ENCODE measurements at regions not wholly inside any gene's neighbourhood (a gene's known extent, or its start where the extent isn't known, plus 50 kb on each side); places are given as distances from the start of the nearest gene placed in this dataset.

DNA sequence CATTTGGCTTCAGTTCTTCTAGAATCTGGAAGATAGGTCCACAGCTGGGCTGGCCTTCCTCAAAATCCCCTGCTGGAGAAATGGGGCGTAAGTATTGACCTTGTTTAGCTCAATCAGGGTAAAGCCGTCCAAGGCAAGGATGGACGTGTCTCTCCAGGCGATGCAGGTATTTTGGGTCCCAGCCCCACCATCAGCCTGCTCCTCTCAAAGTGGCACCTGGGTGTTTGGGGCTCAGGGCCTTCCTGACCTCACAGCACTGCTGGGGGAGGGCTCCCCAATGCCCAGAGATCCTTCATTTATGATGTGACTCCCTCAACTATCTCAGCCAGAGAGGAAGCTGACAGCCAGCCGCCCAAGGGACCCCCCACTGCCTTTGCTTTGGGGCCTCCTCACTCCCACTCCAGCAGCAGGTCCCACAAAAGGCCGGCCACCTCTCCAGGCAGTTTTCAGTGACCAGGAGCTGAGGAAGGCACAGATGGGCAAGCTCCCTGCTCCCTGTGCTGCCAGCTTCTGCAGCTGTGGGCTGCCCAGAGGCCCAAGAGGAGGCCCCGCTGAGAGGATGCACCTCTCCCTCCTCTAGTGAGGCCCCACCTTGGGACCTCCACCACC is 140.0 kb upstream of the TCERG1L start:
- no peak for DNase-seq (ENCODE audit: low spot score)
- H3K4me3 ChIP-seq, result no peak overlapping the region
- no peaks in the 10 kb centered on the region for H3K9me3 ChIP-seq
- intact Hi-C loops (cut with DNase I), result no loop called here
- H3K36me3 ChIP-seq, result no peaks in the 10 kb centered on the region
- no peaks in the 10 kb centered on the region for H3K4me1 ChIP-seq (replicated peaks)
- no peak overlapping the region for H3K27ac ChIP-seq
- 97% methylated on average over 7 of the region's 7 CpGs for WGBS
- peaks cover 8% of the 10 kb centered on the region for H3K27me3 ChIP-seq (replicated peaks; ENCODE audit: insufficient read depth)
- TF ChIP-seq, protein P1, sequence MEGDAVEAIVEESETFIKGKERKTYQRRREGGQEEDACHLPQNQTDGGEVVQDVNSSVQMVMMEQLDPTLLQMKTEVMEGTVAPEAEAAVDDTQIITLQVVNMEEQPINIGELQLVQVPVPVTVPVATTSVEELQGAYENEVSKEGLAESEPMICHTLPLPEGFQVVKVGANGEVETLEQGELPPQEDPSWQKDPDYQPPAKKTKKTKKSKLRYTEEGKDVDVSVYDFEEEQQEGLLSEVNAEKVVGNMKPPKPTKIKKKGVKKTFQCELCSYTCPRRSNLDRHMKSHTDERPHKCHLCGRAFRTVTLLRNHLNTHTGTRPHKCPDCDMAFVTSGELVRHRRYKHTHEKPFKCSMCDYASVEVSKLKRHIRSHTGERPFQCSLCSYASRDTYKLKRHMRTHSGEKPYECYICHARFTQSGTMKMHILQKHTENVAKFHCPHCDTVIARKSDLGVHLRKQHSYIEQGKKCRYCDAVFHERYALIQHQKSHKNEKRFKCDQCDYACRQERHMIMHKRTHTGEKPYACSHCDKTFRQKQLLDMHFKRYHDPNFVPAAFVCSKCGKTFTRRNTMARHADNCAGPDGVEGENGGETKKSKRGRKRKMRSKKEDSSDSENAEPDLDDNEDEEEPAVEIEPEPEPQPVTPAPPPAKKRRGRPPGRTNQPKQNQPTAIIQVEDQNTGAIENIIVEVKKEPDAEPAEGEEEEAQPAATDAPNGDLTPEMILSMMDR (IDR thresholded peaks at IDR 0.05), result no peak
- no peak for TF ChIP-seq POLR2AphosphoS5 (IDR thresholded peaks at IDR 0.05)
- TF ChIP-seq POLR2A (IDR thresholded peaks at IDR 0.05), result no peak

- Histone ChIP-seq H3K4me1 (replicated peaks) (no peaks in the 10 kb centered on the region), H3K4me3 (no peak overlapping the region), H3K36me3 (no peaks in the 10 kb centered on the region), H3K9me3 (no peaks in the 10 kb centered on the region), H3K27ac (no peak overlapping the region), H3K27me3 (replicated peaks; ENCODE audit: insufficient read depth) (peaks cover 8% of the 10 kb centered on the region)
- 30% methylated on average over 33 of the region's 33 CpGs for WGBS
- TF ChIP-seq POLR2A (IDR thresholded peaks at IDR 0.05) (no peak), POLR2AphosphoS5 (IDR thresholded peaks at IDR 0.05) (no peak)
- DNase-seq (ENCODE audit: low spot score), result no peak
- intact Hi-C loops (cut with DNase I), result no loop called here
Measured at GRCh38 chr10:131452926-131453720, 141.6 kb upstream of the TCERG1L start.

DNA sequence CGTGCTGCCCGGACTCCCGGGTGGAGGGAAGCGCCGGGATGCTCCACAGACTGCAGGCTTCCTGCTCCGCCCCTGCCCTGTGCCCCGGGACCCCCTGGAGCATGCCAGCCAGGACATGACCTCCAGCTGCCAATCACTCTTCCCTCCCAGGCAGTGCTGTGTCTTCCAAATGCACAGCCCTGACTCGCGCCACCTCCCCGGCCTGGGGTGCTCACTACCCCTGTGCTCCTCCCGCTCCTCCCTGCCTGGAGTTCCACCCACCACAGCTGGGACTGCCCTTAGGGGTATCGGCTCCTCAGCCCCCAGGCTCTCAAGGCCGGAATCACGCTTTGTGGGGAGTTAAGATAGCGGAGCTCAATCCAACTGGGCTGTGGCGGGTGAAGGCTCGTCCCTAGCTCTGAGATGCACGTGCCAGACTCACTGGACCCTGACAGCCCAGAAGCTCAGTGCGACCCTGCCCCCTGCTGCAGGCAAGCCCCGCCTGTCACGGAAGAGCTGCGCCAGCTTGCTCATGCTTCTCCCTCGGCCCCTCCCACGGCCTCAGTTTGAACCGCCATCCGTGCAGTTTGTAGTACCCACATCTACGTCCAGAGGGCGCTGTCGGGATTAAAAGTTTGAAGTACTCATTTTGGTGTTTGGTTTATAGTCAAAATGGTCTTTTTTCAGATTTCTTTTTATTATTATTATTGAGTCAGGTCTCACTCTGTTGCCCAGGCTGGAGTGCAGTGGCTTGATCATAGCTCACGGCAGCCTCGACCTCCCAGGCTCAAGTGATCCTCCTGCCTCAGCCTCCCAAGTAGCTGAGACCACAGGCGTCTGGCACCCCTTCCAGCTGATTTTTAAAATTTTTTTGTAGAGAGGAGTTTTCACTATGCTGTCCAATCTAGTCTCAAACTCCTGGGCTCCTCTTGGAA is 142.5 kb upstream of the TCERG1L start:
- intact Hi-C loops (cut with DNase I), result no loop called here
- Histone ChIP-seq H3K36me3 (no peaks in the 10 kb centered on the region), H3K27me3 (replicated peaks; ENCODE audit: insufficient read depth) (peaks cover 8% of the 10 kb centered on the region), H3K4me3 (no peak overlapping the region), H3K9me3 (no peaks in the 10 kb centered on the region), H3K27ac (no peak overlapping the region), H3K4me1 (replicated peaks) (no peaks in the 10 kb centered on the region)
- peak; percentile 32 for DNase-seq (ENCODE audit: low spot score)
- 17% methylated on average over 30 of the region's 32 CpGs for WGBS
- TF ChIP-seq, protein P1 (IDR thresholded peaks at IDR 0.05), result peak; percentile 54 to 75 (median 66)
- TF ChIP-seq POLR2A (IDR thresholded peaks at IDR 0.05), result no peak
- TF ChIP-seq POLR2AphosphoS5 (IDR thresholded peaks at IDR 0.05), result no peak

- Histone ChIP-seq H3K27ac (no peak overlapping the region), H3K4me1 (replicated peaks) (no peaks in the 10 kb centered on the region), H3K4me3 (no peak overlapping the region), H3K36me3 (no peaks in the 10 kb centered on the region), H3K9me3 (no peaks in the 10 kb centered on the region), H3K27me3 (replicated peaks; ENCODE audit: insufficient read depth) (peaks cover 8% of the 10 kb centered on the region)
- WGBS, result 37% methylated on average over 11 of the region's 11 CpGs
- intact Hi-C loops (cut with DNase I), result no loop called here
- no peak for DNase-seq (ENCODE audit: low spot score)
- TF ChIP-seq POLR2AphosphoS5 (IDR thresholded peaks at IDR 0.05) (no peak), POLR2A (IDR thresholded peaks at IDR 0.05) (no peak)
- TF ChIP-seq, protein P1 (IDR thresholded peaks at IDR 0.05), result no peak
Measured at GRCh38 chr10:131456411-131456810, 144.9 kb upstream of the TCERG1L start.

GRCh38 chr10:131461093-131461492 is 149.6 kb upstream of the TCERG1L start:
- WGBS, result 49% methylated on average over 5 of the region's 5 CpGs

More at GRCh38 chr10:131461093-131461492, 149.6 kb upstream of the TCERG1L start:
- H3K36me3 ChIP-seq, result no peaks in the 10 kb centered on the region
- TF ChIP-seq, protein P1 (IDR thresholded peaks at IDR 0.05), result no peak
- TF ChIP-seq POLR2A (IDR thresholded peaks at IDR 0.05) (no peak), POLR2AphosphoS5 (IDR thresholded peaks at IDR 0.05) (no peak)
- no peak for DNase-seq (ENCODE audit: low spot score)
- intact Hi-C loops (cut with DNase I), result no loop called here
- no peaks in the 10 kb centered on the region for H3K9me3 ChIP-seq
- no peaks in the 10 kb centered on the region for H3K4me1 ChIP-seq (replicated peaks)
- H3K27ac ChIP-seq, result no peak overlapping the region
- no peak overlapping the region for H3K4me3 ChIP-seq
- H3K27me3 ChIP-seq (replicated peaks; ENCODE audit: insufficient read depth), result peaks cover 3% of the 10 kb centered on the region
